ENCODE measurements at regions not wholly inside any gene's neighbourhood (a gene's known extent, or its start where the extent isn't known, plus 50 kb on each side); places are given as distances from the start of the nearest gene placed in this dataset.

- no peak overlapping the region for H3K4me2 ChIP-seq (ENCODE audit: insufficient read depth in 1 of 2, low read depth in 2 of 2, low read length in 2 of 2)
- H4K8ac ChIP-seq (ENCODE audit: extremely low read depth, insufficient read depth, low read length): no peak overlapping the region
- no peak overlapping the region for H2BK120ac ChIP-seq (replicated peaks; ENCODE audit: low read depth, low read length)
- H3K4me1 ChIP-seq (replicated peaks in 1 of 4; ENCODE audit: control insufficient read depth in 3 of 4, insufficient read depth in 4 of 4, low read length in 3 of 4): no peaks in the 10 kb centered on the region
- no peak overlapping the region for H3K4ac ChIP-seq (replicated peaks; ENCODE audit: insufficient read length, low read depth, low read length)
- FAIRE-seq: no peak
- H4K5ac ChIP-seq (ENCODE audit: insufficient read length, low read depth, low read length): no peak overlapping the region
- no peak for TF ChIP-seq SUZ12 (IDR thresholded peaks at IDR 0.05; ENCODE audit: low read length)
- TF ChIP-seq KDM1A (IDR thresholded peaks at IDR 0.05; ENCODE audit: borderline replicate concordance, low read length): no peak
- no peak for TF ChIP-seq BRCA1 (IDR thresholded peaks at IDR 0.05; ENCODE audit: low read depth, low read length)
- no peak overlapping the region for H4K91ac ChIP-seq (replicated peaks; ENCODE audit: insufficient read length, low read length)
- no peak overlapping the region for H3K23ac ChIP-seq (ENCODE audit: insufficient read length)
- H3K4me3 ChIP-seq (ENCODE audit: extremely low read depth in 1 of 4, insufficient read depth in 2 of 4, low read depth in 3 of 4, low read length in 4 of 4): no peak overlapping the region
- H2AK5ac ChIP-seq (ENCODE audit: low read depth, low read length): no peak overlapping the region
- H3K79me1 ChIP-seq (ENCODE audit: low read depth, low read length): no peaks in the 10 kb centered on the region
- no peaks in the 10 kb centered on the region for H3K9me3 ChIP-seq (ENCODE audit: insufficient read depth in 2 of 2, low read depth in 1 of 2, low read length in 1 of 2)
- ChIA-PET POLR2A (ENCODE audit: partially characterized antibody) (no interaction called here), CTCF (ENCODE audit: partially characterized antibody) (interaction anchor here (0.6 to 1.1 kb wide), 4 partner anchors 15 to 249 kb away, joined by 3 to 4 read pairs (median 3); no protein-coding TSS in a partner anchor)
- no peak overlapping the region for H2BK12ac ChIP-seq (ENCODE audit: low read depth, low read length)
- H3K79me2 ChIP-seq (ENCODE audit: control insufficient read depth in 1 of 2, insufficient read depth in 2 of 2, low read length in 2 of 2): no peaks in the 10 kb centered on the region
- H3K14ac ChIP-seq (ENCODE audit: insufficient read length): no peak overlapping the region
- no peak overlapping the region for H3K27ac ChIP-seq (ENCODE audit: low read depth, low read length)
- no peaks in the 10 kb centered on the region for H3K27me3 ChIP-seq (replicated peaks in 1 of 4; ENCODE audit: control insufficient read depth in 3 of 4, extremely low read depth in 1 of 4, insufficient read depth in 3 of 4, low read length in 3 of 4)
- WGBS, 2 experiments (ENCODE audit: extremely low coverage in 1 of 2, insufficient coverage in 1 of 2, insufficient read length in 1 of 2, insufficient replicate concordance in 2 of 2, low coverage in 1 of 2, low lambda C conversion rate in 2 of 2, missing lambda C conversion rate in 1 of 2): 78% methylated on average over 3 of the region's 3 CpGs; no CpG with 5 or more reads in 1 of the 2 experiments
- no peak overlapping the region for H2BK5ac ChIP-seq (ENCODE audit: low read depth, low read length)
- no peak overlapping the region for H2BK15ac ChIP-seq (ENCODE audit: low read length)
- H3K36me3 ChIP-seq (ENCODE audit: control insufficient read depth in 2 of 4, insufficient read depth in 4 of 4, low read length in 3 of 4): no peaks in the 10 kb centered on the region
- no peaks in the 10 kb centered on the region for H3K23me2 ChIP-seq (ENCODE audit: low read depth, low read length)
- no peak overlapping the region for H2AFZ ChIP-seq (ENCODE audit: low read length)
- no peak overlapping the region for H3K18ac ChIP-seq (ENCODE audit: extremely low read depth, low read length)
- H3K56ac ChIP-seq (replicated peaks; ENCODE audit: insufficient read length, low read depth, low read length): no peak overlapping the region
- DNase-seq (ENCODE audit: low read depth in 1 of 2, low spot score in 2 of 2): no peak
- H2BK20ac ChIP-seq (ENCODE audit: low read length): no peak overlapping the region
- H4K20me1 ChIP-seq (replicated peaks in 1 of 2; ENCODE audit: control insufficient read depth in 1 of 2, insufficient read depth in 2 of 2, low read length in 2 of 2): no peaks in the 10 kb centered on the region
- H3K9ac ChIP-seq (replicated peaks in 1 of 4; ENCODE audit: extremely low read depth in 1 of 4, low read depth in 3 of 4, low read length in 3 of 4): no peak overlapping the region
These were observed 304.1 kb downstream of the ZNF621 start for GRCh38 chr3:40828741-40829415.
